GOT3 (cell line): ENCODE measurements at regions not wholly inside any gene's neighbourhood (a gene's known extent, or its start where the extent isn't known, plus 50 kb on each side); places are given as distances from the start of the nearest gene placed in this dataset.
A peak's percentile ranks its signal among the peaks of the same experiment; 100 is the strongest.

Source experiments
- DNase-seq: peaks from one replicate; lab custom pipeline; 2025; ENCODE audit warnings: mixed read lengths; lab: John Stamatoyannopoulos, UW

GRCh38 chr12:58364389-58365086 is 423.2 kb downstream of the ATP23 start:
- peak; percentile 71 for DNase-seq

- no peak for DNase-seq
These were observed 423.7 kb downstream of the ATP23 start for GRCh38 chr12:58365087-58365390.

GRCh38 chr12:58367041-58367440 is 425.7 kb downstream of the ATP23 start:
- DNase-seq: no peak

GRCh38 chr12:58368001-58368400 is 426.6 kb downstream of the ATP23 start:
- no peak for DNase-seq

GRCh38 chr12:58369576-58369975 is 428.2 kb downstream of the ATP23 start:
- DNase-seq: no peak

- no peak for DNase-seq
These were observed 430.9 kb downstream of the ATP23 start for GRCh38 chr12:58372298-58372697.

- no peak for DNase-seq
These were observed 436.7 kb downstream of the ATP23 start for GRCh38 chr12:58378028-58378427.

- no peak for DNase-seq
These were observed 440.2 kb downstream of the ATP23 start for GRCh38 chr12:58381546-58381945.

- DNase-seq: no peak
These were observed 442.8 kb downstream of the ATP23 start for GRCh38 chr12:58384196-58384595.

- DNase-seq: no peak
These were observed 444.8 kb downstream of the ATP23 start for GRCh38 chr12:58386136-58386535.

GRCh38 chr12:58387199-58387598 is 445.8 kb downstream of the ATP23 start:
- no peak for DNase-seq

- no peak for DNase-seq
These were observed 446.9 kb downstream of the ATP23 start for GRCh38 chr12:58388261-58388660.

GRCh38 chr12:58393152-58393551 is 451.8 kb downstream of the ATP23 start:
- no peak for DNase-seq

GRCh38 chr12:58395056-58395455 is 453.7 kb downstream of the ATP23 start:
- DNase-seq: no peak

GRCh38 chr12:58395470-58395869 is 454.1 kb downstream of the ATP23 start:
- no peak for DNase-seq

- DNase-seq: no peak
These were observed 454.9 kb downstream of the ATP23 start for GRCh38 chr12:58396239-58396638.

- DNase-seq: no peak
These were observed 464.0 kb downstream of the ATP23 start for GRCh38 chr12:58405363-58405762.

GRCh38 chr12:58408516-58408915 is 467.1 kb downstream of the ATP23 start:
- no peak for DNase-seq

GRCh38 chr12:58412461-58413060 is 471.2 kb downstream of the ATP23 start:
- DNase-seq: no peak

GRCh38 chr12:58413794-58414193 is 472.4 kb downstream of the ATP23 start:
- no peak for DNase-seq

GRCh38 chr12:58414398-58414871 is 473.1 kb downstream of the ATP23 start:
- DNase-seq: no peak

GRCh38 chr12:58415716-58416115 is 474.3 kb downstream of the ATP23 start:
- no peak for DNase-seq

- DNase-seq: no peak
These were observed 474.9 kb downstream of the ATP23 start for GRCh38 chr12:58416236-58416635.

GRCh38 chr12:58419196-58419760 is 477.9 kb downstream of the ATP23 start:
- DNase-seq: no peak
